Liver (tissue), 8 donors: ENCODE measurements at regions not wholly inside any gene's neighbourhood (a gene's known extent, or its start where the extent isn't known, plus 50 kb on each side); places are given as distances from the start of the nearest gene placed in this dataset.

Source experiments
- DNase-seq: peaks from one replicate; pipeline ENCODE4 v3.0.0-alpha.2; 2017; ENCODE audit warnings: low spot score
- H3K27ac ChIP-seq, 2 donors: one replicate each; pipeline ENCODE4 v1.7.0; 2013; ENCODE audit warnings: inconsistent platforms in 2 of 2, low read length in 2 of 2, control low read depth in 1 of 2, low read depth in 1 of 2, mild to moderate bottlenecking in 1 of 2
- H3K27me3 ChIP-seq, 4 donors: one replicate each; pipeline versions ENCODE4 v1.6.1 to v1.7.0; 2013; ENCODE audit warnings: low read length in 3 of 4, inconsistent platforms in 1 of 4, mild to moderate bottlenecking in 1 of 4, moderate library complexity in 1 of 4; ENCODE audit not compliant: control insufficient read depth in 4 of 4, insufficient read depth in 4 of 4
- H3K36me3 ChIP-seq, 4 donors: one replicate each; pipeline versions ENCODE4 v1.6.1 to v1.7.0; 2013; ENCODE audit warnings: low read length in 3 of 4, mild to moderate bottlenecking in 3 of 4, low read depth in 1 of 4, moderate library complexity in 1 of 4; ENCODE audit not compliant: control insufficient read depth in 4 of 4, insufficient read depth in 3 of 4
- H3K4me1 ChIP-seq, 4 donors: one replicate each; pipeline versions ENCODE4 v1.6.1 to v1.7.0; 2013; ENCODE audit warnings: low read length in 3 of 4, mild to moderate bottlenecking in 3 of 4, moderate library complexity in 1 of 4; ENCODE audit not compliant: control insufficient read depth in 4 of 4, insufficient read depth in 4 of 4
- H3K4me3 ChIP-seq, 3 donors: one replicate each; pipeline versions ENCODE4 v1.6.1 to v1.7.0; 2013; ENCODE audit warnings: low read length in 3 of 3, control low read depth in 1 of 3, low read depth in 1 of 3, mild to moderate bottlenecking in 1 of 3
- H3K9ac ChIP-seq, 2 donors: one replicate each; pipeline ENCODE4 v1.7.0; 2013; ENCODE audit warnings: low read length in 2 of 2, mild to moderate bottlenecking in 2 of 2, moderate library complexity in 2 of 2, control low read depth in 1 of 2, low read depth in 1 of 2
- H3K9me3 ChIP-seq, 4 donors: one replicate each; pipeline versions ENCODE4 v1.6.1 to v1.7.0; 2013; ENCODE audit warnings: low read length in 3 of 4; ENCODE audit not compliant: control insufficient read depth in 4 of 4
- CTCF ChIP-seq: fragments of 150-350 bp; IDR thresholded peaks from 2 replicates; pipeline ENCODE4 v1.5.1; 2017; ENCODE audit warnings: improper control_type of control experiment, low read depth, low read length; ENCODE audit not compliant: missing input control
- FOXA2 ChIP-seq: IDR thresholded peaks from 2 replicates; pipeline ENCODE4 v1.6.1; 2016; ENCODE audit warnings: antibody characterized with exemption
- GABPA ChIP-seq, 2 donors: IDR thresholded peaks in 1 of 2; conservative IDR thresholded peaks in 1 of 2; 2 replicates each; pipeline ENCODE4 v1.6.1; 2016; ENCODE audit warnings: antibody characterized with exemption in 2 of 2, mild to moderate bottlenecking in 1 of 2, moderate library complexity in 1 of 2
- HNF4A ChIP-seq, 2 donors: conservative IDR thresholded peaks; 2 replicates each; pipeline ENCODE4 v1.6.1; 2016; ENCODE audit warnings: antibody characterized with exemption in 2 of 2, mild to moderate bottlenecking in 2 of 2
- JUND ChIP-seq, 2 donors: IDR thresholded peaks; 2 replicates each; pipeline ENCODE4 v1.6.1; 2016; ENCODE audit warnings: antibody characterized with exemption in 2 of 2
- NR2F2 ChIP-seq: IDR thresholded peaks from 2 replicates; pipeline ENCODE4 v1.6.1; 2016; ENCODE audit warnings: antibody characterized with exemption
- REST ChIP-seq: IDR thresholded peaks from 2 replicates; pipeline ENCODE4 v1.6.1; 2016; ENCODE audit warnings: antibody characterized with exemption, mild to moderate bottlenecking
- WGBS: extraction: QIAGEN DNeasy Blood & Tissue Kit; methylation state at CpG from one replicate; pipeline ENCODE4 v1.1.7; 2013; 5-methylcytosine and 5-hydroxymethylcytosine counted together
- TF ChIP-seq, protein P1 (sequence below): IDR thresholded peaks from 2 replicates; pipeline ENCODE4 v1.6.1; 2016; ENCODE audit warnings: antibody characterized with exemption
- TF ChIP-seq, protein P2 (sequence below): IDR thresholded peaks from 2 replicates; pipeline ENCODE4 v1.6.1; 2016; ENCODE audit warnings: antibody characterized with exemption
- TF ChIP-seq, protein P3 (sequence below): IDR thresholded peaks from 2 replicates; pipeline ENCODE4 v1.6.1; 2016; ENCODE audit warnings: antibody characterized with exemption
- donor health status: healthy.
- donor health status: healthy.
- donor health status: healthy.
- donor health status: healthy.
- donor health status: healthy.

DNA sequence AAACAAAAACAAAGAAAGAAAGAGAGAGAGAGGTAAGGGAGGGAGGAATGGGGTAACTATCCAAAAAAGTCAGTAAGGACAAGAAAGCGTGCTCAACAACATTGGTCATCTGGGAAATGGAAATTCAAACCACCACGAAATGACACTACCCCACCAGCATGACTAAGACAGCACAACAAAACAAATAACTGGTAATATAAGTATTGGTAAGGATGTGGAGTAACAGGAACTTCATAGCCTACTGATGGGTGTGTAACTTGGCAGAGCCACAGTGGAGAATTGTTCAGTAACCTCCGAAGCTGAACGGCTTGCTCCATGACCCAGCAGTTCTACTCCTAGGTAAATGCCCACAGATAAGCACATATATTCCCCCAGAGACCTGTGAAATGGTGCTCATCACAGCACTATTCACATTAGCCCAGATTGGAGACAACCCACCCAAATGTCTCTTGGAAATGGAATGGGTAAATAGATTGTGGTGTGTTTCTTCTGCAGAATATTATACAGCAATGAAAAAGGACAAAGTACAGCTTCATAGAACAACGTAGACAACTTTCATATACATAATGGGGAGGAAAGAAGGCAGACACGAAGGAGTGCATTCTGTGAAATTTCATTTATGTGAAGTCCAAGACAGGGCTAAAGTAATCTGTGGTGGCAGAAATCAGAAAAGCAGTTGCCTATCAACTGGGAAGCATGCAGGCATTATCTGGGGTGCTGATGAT lies 95.5 kb upstream of the ATP6AP2 start:
- Histone ChIP-seq H3K27me3 (no peaks in the 10 kb centered on the region), H3K27ac (no peak overlapping the region), H3K36me3 (no peaks in the 10 kb centered on the region), H3K9me3 (peaks cover 0 to 5% (median 2%) of the 10 kb centered on the region in 4 donors), H3K9ac (no peak overlapping the region), H3K4me3 (no peak overlapping the region), H3K4me1 (no peaks in the 10 kb centered on the region)
- TF ChIP-seq HNF4A (conservative IDR thresholded peaks at IDR 0.05) = no peak
- no peak for TF ChIP-seq NR2F2
- no peak for TF ChIP-seq REST
- TF ChIP-seq GABPA (IDR thresholded peaks at IDR 0.05 in 1 of 2, conservative IDR thresholded peaks at IDR 0.05 in 1 of 2) = no peak
- no peak for TF ChIP-seq FOXA2
- TF ChIP-seq, protein P1, sequence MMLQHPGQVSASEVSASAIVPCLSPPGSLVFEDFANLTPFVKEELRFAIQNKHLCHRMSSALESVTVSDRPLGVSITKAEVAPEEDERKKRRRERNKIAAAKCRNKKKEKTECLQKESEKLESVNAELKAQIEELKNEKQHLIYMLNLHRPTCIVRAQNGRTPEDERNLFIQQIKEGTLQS = no peak
- 90% methylated on average over 6 of the region's 6 CpGs for WGBS
- DNase-seq = no peak

- 88% methylated on average over 8 of the region's 8 CpGs for WGBS
- Histone ChIP-seq H3K27ac (no peak overlapping the region), H3K9me3 (peaks cover 0 to 5% (median 2%) of the 10 kb centered on the region in 4 donors), H3K4me3 (no peak overlapping the region), H3K9ac (no peak overlapping the region), H3K36me3 (no peaks in the 10 kb centered on the region), H3K27me3 (no peaks in the 10 kb centered on the region), H3K4me1 (no peaks in the 10 kb centered on the region)
- TF ChIP-seq, protein P1 = no peak
- TF ChIP-seq, protein P2, sequence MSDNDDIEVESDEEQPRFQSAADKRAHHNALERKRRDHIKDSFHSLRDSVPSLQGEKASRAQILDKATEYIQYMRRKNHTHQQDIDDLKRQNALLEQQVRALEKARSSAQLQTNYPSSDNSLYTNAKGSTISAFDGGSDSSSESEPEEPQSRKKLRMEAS = no peak
- no peak for TF ChIP-seq REST
- no peak for TF ChIP-seq JUND (IDR thresholded peaks at IDR 0.05)
- TF ChIP-seq, protein P3, sequence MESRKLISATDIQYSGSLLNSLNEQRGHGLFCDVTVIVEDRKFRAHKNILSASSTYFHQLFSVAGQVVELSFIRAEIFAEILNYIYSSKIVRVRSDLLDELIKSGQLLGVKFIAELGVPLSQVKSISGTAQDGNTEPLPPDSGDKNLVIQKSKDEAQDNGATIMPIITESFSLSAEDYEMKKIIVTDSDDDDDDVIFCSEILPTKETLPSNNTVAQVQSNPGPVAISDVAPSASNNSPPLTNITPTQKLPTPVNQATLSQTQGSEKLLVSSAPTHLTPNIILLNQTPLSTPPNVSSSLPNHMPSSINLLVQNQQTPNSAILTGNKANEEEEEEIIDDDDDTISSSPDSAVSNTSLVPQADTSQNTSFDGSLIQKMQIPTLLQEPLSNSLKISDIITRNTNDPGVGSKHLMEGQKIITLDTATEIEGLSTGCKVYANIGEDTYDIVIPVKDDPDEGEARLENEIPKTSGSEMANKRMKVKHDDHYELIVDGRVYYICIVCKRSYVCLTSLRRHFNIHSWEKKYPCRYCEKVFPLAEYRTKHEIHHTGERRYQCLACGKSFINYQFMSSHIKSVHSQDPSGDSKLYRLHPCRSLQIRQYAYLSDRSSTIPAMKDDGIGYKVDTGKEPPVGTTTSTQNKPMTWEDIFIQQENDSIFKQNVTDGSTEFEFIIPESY = no peak
- no peak for TF ChIP-seq CTCF
- no peak for TF ChIP-seq HNF4A (conservative IDR thresholded peaks at IDR 0.05)
- no peak for DNase-seq
Measured at GRCh38 chrX:40484408-40485091, 96.2 kb upstream of the ATP6AP2 start.
